Kidney (tissue), 13 donors: ENCODE measurements at regions not wholly inside any gene's neighbourhood (a gene's known extent, or its start where the extent isn't known, plus 50 kb on each side); places are given as distances from the start of the nearest gene placed in this dataset.
"Not testable (repeated sequence)": the region's sequence is repeated elsewhere in the genome, so short reads cannot be mapped to it uniquely, and the experiment has no call there.

Experiments
- DNase-seq, 5 donors: peaks; one replicate each; pipeline ENCODE4 v3.0.0-alpha.2; 2013 to 2020
- FAIRE-seq: peaks from 2 replicates; lab custom pipeline; 2012; peaks lifted over from hg19 to GRCh38; lab: Jason Lieb, UNC
- H3K27ac ChIP-seq, 2 donors: one replicate each; pipeline ENCODE4 v1.7.0; 2013; ENCODE audit warnings: low read depth in 2 of 2, low read length in 2 of 2, inconsistent platforms in 1 of 2
- H3K27me3 ChIP-seq: one replicate; pipeline ENCODE4 v1.7.1; 2013; ENCODE audit warnings: low read length, inconsistent platforms; ENCODE audit not compliant: control insufficient read depth, insufficient read depth
- H3K36me3 ChIP-seq, 3 donors: one replicate each; pipeline versions ENCODE4 v1.7.0 to v1.7.1; 2013; ENCODE audit warnings: low read length in 3 of 3, control low read depth in 1 of 3, inconsistent platforms in 1 of 3; ENCODE audit not compliant: insufficient read depth in 3 of 3, control insufficient read depth in 2 of 3
- H3K4me1 ChIP-seq, 3 donors: one replicate each; pipeline versions ENCODE4 v1.7.0 to v1.7.1; 2013; ENCODE audit warnings: low read length in 3 of 3, inconsistent platforms in 1 of 3, low read depth in 1 of 3; ENCODE audit not compliant: control insufficient read depth in 2 of 3, insufficient read depth in 2 of 3
- H3K4me3 ChIP-seq, 3 donors: one replicate each; pipeline versions ENCODE4 v1.7.0 to v1.8.1; 2013; ENCODE audit warnings: low read length in 3 of 3, control low read depth in 1 of 3, inconsistent platforms in 1 of 3
- H3K9ac ChIP-seq, 3 donors: one replicate each; pipeline versions ENCODE4 v1.7.0 to v1.7.1; 2013; ENCODE audit warnings: low read length in 3 of 3, control low read depth in 1 of 3, inconsistent platforms in 1 of 3
- H3K9me3 ChIP-seq, 3 donors: one replicate each; pipeline versions ENCODE4 v1.7.0 to v1.7.1; 2013; ENCODE audit warnings: low read length in 3 of 3, control low read depth in 1 of 3, inconsistent platforms in 1 of 3; ENCODE audit not compliant: control insufficient read depth in 2 of 3, insufficient read depth in 1 of 3
- intact Hi-C: fragments of 100-400 bp; cut with DNase I; formaldehyde crosslinking; loops from one replicate; pipeline ENCODE4 v1.11.1; 2022
- TF ChIP-seq, protein P1 (sequence below): IDR thresholded peaks from 3 replicates; pipeline ENCODE4 v1.5.1; 2012; ENCODE audit warnings: mild to moderate bottlenecking, moderate library complexity, borderline replicate concordance; ENCODE audit not compliant: insufficient read depth; ENCODE audit errors: extremely low read depth
- donor health status: control.
- donor health status: control.
- donor health status: control.
- donor health status: control.
- donor health status: control.
- donor health status: DM: yes; HTN: yes; CAD: no.
- donor health status: Normal renal cell carcinoma (clear cell type).

DNA sequence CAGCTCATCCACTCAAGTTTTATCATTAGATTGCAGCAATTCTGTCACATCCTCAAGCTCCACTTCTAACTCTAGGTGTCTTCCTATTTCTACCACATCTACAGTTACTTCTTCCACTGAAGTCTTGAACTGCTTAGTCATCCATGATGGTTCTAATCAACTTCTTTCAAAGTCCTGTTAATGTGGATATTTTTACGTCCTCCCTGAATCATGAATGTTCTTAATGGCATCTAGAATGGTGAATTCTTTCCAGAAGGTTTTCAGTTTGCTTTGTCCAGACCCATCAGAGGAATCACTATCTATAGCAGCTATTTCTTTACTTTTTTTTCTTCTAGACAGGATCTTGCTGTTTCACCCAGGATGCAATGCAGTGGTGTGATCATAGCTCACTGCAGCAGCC lies 78.0 kb upstream of the RNPC3 start:
- intact Hi-C loops, result no loop called here
- no peaks in the 10 kb centered on the region for H3K9me3 ChIP-seq
- H3K9ac ChIP-seq, result no peak overlapping the region
- no peak for DNase-seq
- H3K36me3 ChIP-seq, result no peaks in the 10 kb centered on the region
- H3K4me1 ChIP-seq, result no peaks in the 10 kb centered on the region
- H3K4me3 ChIP-seq, result no peak overlapping the region
- TF ChIP-seq, protein P1, sequence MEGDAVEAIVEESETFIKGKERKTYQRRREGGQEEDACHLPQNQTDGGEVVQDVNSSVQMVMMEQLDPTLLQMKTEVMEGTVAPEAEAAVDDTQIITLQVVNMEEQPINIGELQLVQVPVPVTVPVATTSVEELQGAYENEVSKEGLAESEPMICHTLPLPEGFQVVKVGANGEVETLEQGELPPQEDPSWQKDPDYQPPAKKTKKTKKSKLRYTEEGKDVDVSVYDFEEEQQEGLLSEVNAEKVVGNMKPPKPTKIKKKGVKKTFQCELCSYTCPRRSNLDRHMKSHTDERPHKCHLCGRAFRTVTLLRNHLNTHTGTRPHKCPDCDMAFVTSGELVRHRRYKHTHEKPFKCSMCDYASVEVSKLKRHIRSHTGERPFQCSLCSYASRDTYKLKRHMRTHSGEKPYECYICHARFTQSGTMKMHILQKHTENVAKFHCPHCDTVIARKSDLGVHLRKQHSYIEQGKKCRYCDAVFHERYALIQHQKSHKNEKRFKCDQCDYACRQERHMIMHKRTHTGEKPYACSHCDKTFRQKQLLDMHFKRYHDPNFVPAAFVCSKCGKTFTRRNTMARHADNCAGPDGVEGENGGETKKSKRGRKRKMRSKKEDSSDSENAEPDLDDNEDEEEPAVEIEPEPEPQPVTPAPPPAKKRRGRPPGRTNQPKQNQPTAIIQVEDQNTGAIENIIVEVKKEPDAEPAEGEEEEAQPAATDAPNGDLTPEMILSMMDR, result no peak
- FAIRE-seq, result no peak
- no peak overlapping the region for H3K27ac ChIP-seq
- no peaks in the 10 kb centered on the region for H3K27me3 ChIP-seq

DNA sequence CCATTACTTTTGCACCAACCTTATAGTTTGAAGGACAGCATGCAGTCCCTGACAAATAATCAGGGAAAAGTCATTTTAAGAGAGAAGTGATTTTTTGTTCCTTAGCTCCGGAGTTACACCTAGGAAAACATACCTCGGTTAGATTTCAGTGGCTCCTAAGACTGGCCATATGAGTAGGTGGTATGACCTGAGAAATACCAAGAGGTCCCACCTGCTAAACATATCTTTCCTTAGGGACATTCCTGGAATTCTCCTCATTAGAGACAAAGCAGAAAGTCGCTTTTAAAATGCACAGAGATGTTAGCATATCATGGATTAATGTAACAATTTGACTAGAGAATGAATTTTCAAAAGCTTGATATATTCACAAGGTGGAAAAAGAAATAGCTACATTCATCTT lies 84.2 kb upstream of the RNPC3 start:
- no peaks in the 10 kb centered on the region for H3K36me3 ChIP-seq
- intact Hi-C loops, result no loop called here
- H3K27ac ChIP-seq, result no peak overlapping the region
- H3K4me1 ChIP-seq, result no peaks in the 10 kb centered on the region
- no peak overlapping the region for H3K4me3 ChIP-seq
- H3K27me3 ChIP-seq, result no peaks in the 10 kb centered on the region
- TF ChIP-seq, protein P1, result no peak
- H3K9ac ChIP-seq, result no peak overlapping the region
- no peaks in the 10 kb centered on the region for H3K9me3 ChIP-seq
- DNase-seq (no peak), FAIRE-seq (no peak)

DNA sequence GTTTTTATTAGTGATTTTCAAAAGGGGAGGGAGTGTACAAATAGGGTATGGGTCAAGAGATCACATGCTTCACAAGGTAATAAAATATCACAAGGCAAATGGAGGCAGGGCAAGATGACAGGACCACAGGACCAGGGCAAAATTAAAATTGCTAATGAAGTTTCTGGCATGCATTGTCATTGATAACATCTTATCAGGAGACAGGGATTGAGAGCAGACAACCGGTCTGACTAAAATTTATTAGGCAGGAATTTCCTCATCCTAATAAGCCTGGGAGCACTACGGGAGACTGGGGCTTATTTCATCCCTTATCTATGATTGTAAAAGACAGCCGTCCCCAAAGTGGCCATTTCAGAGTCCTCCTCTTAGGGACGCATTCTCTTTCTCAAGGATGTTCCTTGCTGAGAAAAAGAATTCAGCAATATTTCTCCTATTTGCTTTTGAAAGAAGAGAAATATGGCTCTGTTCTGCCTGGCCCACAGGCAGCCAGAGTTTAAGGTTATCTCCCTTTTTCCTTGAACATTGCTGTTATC lies 88.9 kb upstream of the RNPC3 start:
- H3K4me1 ChIP-seq, DNase-seq, H3K4me3 ChIP-seq, H3K9me3 ChIP-seq, FAIRE-seq, H3K27ac ChIP-seq, H3K27me3 ChIP-seq, H3K36me3 ChIP-seq, H3K9ac ChIP-seq, intact Hi-C loops: not testable (repeated sequence)

DNA sequence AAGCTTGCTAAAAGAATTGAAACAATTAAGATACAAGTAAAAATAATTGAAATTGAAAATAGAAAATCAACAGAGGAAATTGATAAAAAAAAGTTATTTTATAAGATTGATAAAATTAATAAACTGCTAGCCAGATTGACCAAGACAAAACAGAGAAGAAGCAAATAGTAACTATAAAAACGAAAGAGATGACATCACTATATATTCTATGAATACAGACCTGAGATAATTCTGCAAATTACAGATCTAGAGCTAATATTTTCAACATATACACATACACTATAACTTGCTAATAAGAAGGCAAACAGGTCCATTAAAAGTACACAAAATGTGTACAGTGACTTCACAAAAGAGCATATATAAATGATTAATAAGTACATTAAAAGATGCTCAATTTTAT lies 90.1 kb upstream of the RNPC3 start:
- Histone ChIP-seq H3K36me3 (no peaks in the 10 kb centered on the region), H3K9ac (no peak overlapping the region), H3K4me1 (no peaks in the 10 kb centered on the region), H3K4me3 (no peak overlapping the region), H3K27me3 (no peaks in the 10 kb centered on the region), H3K27ac (no peak overlapping the region), H3K9me3 (no peaks in the 10 kb centered on the region)
- no peak for DNase-seq
- no peak for FAIRE-seq
- intact Hi-C loops, result no loop called here
- TF ChIP-seq, protein P1, result no peak
